ENCODE measurements at regions not wholly inside any gene's neighbourhood (a gene's known extent, or its start where the extent isn't known, plus 50 kb on each side); places are given as distances from the start of the nearest gene placed in this dataset.

DNA sequence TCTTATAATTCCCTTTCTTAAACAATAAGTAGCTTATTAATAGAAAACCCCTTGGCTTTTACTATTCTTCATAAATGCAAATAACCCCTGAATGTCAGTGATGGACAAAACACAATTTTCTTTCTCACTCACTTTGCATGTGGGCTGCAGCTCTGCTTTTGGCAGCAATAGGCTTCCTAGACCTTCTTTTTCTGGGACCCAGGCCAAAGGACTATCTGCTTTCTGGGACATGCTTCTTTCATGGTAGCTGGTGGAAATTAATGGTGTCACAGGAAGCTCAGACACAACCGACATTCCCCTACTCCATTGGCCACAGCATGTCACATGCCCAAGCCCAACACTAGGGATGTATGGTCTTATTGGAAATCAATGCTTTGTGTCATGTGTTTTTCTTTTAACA is 134.3 kb upstream of the MDFIC start:
- no peak overlapping the region for H3K4me3 ChIP-seq (ENCODE audit: low read depth, low read length)
- no peak for TF ChIP-seq CTCF (IDR thresholded peaks at IDR 0.05; ENCODE audit: insufficient read depth, low read depth, low read length, missing control alignments)
- DNase-seq (ENCODE audit: low read depth), result no peak

- no peak for TF ChIP-seq CTCF (IDR thresholded peaks at IDR 0.05; ENCODE audit: insufficient read depth, low read depth, low read length, missing control alignments)
- H3K4me3 ChIP-seq (ENCODE audit: low read depth, low read length), result no peak overlapping the region
- DNase-seq (ENCODE audit: low read depth), result no peak
Observed at GRCh38 chr7:114788706-114789105, 133.2 kb upstream of the MDFIC start.

DNA sequence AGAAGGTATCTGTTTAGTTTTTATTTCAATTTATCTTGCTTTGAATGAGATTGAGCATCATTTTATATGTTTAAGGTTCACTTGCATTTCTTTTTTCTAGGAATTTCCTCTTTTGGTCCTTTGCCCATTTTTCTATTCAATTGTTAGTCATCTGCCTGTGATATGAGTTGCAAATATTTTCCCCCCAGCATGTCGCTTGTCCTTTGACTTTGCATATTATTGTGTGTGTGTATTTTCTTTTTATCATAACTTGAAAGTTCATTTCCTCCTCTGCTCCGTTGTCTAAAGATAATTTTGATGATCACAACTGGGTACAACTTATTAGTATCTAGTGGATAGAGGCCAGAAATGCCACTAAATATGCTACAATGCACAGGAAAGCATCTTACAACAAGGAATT is 132.7 kb upstream of the MDFIC start:
- H3K4me3 ChIP-seq (ENCODE audit: low read depth, low read length), result no peak overlapping the region
- no peak for DNase-seq (ENCODE audit: low read depth)
- TF ChIP-seq CTCF (IDR thresholded peaks at IDR 0.05; ENCODE audit: insufficient read depth, low read depth, low read length, missing control alignments), result no peak

- no peak for DNase-seq (ENCODE audit: low read depth)
- no peak for TF ChIP-seq CTCF (IDR thresholded peaks at IDR 0.05; ENCODE audit: insufficient read depth, low read depth, low read length, missing control alignments)
- H3K4me3 ChIP-seq (ENCODE audit: low read depth, low read length), result no peak overlapping the region
Observed at GRCh38 chr7:114789871-114790311, 132.0 kb upstream of the MDFIC start.

GRCh38 chr7:114790521-114790920 is 131.4 kb upstream of the MDFIC start:
- no peak overlapping the region for H3K4me3 ChIP-seq (ENCODE audit: low read depth, low read length)
- TF ChIP-seq CTCF (IDR thresholded peaks at IDR 0.05; ENCODE audit: insufficient read depth, low read depth, low read length, missing control alignments), result no peak
- no peak for DNase-seq (ENCODE audit: low read depth)

DNA sequence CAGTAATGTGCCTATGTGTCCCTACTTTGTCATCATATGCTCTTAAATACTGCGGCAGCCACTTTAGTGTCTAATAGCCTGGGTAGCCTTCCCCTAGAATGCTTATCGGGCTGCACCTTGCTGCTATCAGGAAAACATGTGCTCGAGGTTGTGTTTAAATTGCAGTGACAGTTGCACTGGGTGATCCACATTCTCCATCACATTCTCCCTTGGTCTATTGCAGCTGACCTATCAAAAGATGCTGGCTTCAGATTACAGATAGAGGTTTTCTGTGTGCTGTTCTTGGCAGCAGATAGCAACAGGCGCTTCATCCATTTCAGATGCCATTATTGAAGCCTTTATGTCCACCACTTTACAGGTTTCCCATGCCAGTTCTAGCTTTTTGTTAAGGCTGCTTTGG is 130.1 kb upstream of the MDFIC start:
- no peak for DNase-seq (ENCODE audit: low read depth)
- no peak overlapping the region for H3K4me3 ChIP-seq (ENCODE audit: low read depth, low read length)
- TF ChIP-seq CTCF (IDR thresholded peaks at IDR 0.05; ENCODE audit: insufficient read depth, low read depth, low read length, missing control alignments), result no peak

DNA sequence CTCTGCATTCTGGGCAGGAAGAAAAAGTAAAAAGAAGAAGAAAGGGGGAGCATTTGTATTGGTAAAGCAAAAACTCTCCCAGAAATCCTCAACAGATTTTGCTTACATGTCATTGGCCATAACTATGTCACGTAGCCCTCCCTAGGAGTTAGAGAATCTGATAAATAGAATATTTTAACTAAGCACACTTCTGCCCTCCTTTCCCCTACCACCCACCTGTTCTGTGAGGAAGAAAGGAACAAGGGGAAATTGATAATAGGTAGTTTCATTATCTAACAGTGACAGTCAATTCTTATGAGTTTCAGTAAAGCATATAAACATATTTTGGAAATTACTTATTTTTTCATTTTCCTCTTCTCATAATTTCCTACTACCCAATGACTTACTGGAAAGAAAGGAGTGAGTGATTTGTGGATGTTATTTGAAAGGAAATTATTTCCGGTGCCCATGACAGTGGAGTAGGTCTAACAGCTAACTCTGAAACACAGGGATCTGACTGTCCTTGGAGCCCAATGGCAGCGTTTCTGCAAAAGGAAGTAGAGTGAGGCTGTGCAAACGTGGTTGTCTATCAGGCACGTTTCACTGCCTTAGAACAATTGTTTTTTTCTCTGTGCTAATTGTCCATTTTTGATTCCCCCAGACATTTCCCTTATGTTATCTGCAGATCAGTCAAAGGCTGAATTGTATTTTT is 128.6 kb upstream of the MDFIC start:
- no peak for DNase-seq (ENCODE audit: low read depth)
- no peak for TF ChIP-seq CTCF (IDR thresholded peaks at IDR 0.05; ENCODE audit: insufficient read depth, low read depth, low read length, missing control alignments)
- H3K4me3 ChIP-seq (ENCODE audit: low read depth, low read length), result no peak overlapping the region

Data from GM12865 (cell line).